Endothelial cell of umbilical vein (primary cell): ENCODE measurements at regions not wholly inside any gene's neighbourhood (a gene's known extent, or its start where the extent isn't known, plus 50 kb on each side); places are given as distances from the start of the nearest gene placed in this dataset.

Source experiments
- BruUV-seq: library from RNA; stranded (reverse); fragments of 400-500 nt; replicated peaks from 2 replicates; lab custom pipeline; 2021; lab: Mats Ljungman, UMichigan
- CTCF ChIA-PET: fragments of 300-600, 350-600 bp; sonication (Branson Sonifier 250); formaldehyde crosslinking; loops from one replicate; lab custom pipeline; 2021; ENCODE audit warnings: antibody characterized with exemption, inconsistent platforms; lab: Charles Lee
- POLR2A ChIA-PET: fragments of 300-600, 350-600 bp; sonication (Branson Sonifier 250); formaldehyde crosslinking; loops from one replicate; lab custom pipeline; 2021; ENCODE audit warnings: antibody characterized with exemption, inconsistent platforms; lab: Charles Lee
- DNase-seq: peaks from one replicate; pipeline ENCODE4 v3.0.0-alpha.2; 2011; ENCODE audit warnings: low read depth, low spot score
- FAIRE-seq: peaks from 2 replicates; lab custom pipeline; 2011; peaks lifted over from hg19 to GRCh38; lab: Jason Lieb, UNC
- H2AFZ ChIP-seq: 2 replicates; pipeline ENCODE4 v1.6.0; 2012; ENCODE audit warnings: low read depth, low read length, control low read depth, inconsistent platforms
- H3K27ac ChIP-seq: 2 replicates; pipeline ENCODE4 v1.5.1; 2011; ENCODE audit warnings: low read depth, mild to moderate bottlenecking, control low read depth, low read length, moderate library complexity; ENCODE audit not compliant: insufficient read depth
- H3K27me3 ChIP-seq, 2 experiments: 2 replicates each; pipeline versions ENCODE4 v1.6.0 to v1.6.1; 2011; ENCODE audit warnings: low read length in 2 of 2, mixed read lengths in 1 of 2; ENCODE audit not compliant: control insufficient read depth in 2 of 2, insufficient read depth in 2 of 2
- H3K36me3 ChIP-seq, 2 experiments: 2 replicates in 1 of 2; 3 replicates in 1 of 2; pipeline ENCODE4 v1.5.1; 2011; ENCODE audit warnings: low read length in 2 of 2, mild to moderate bottlenecking in 1 of 2, moderate library complexity in 1 of 2; ENCODE audit not compliant: control insufficient read depth in 2 of 2, insufficient read depth in 2 of 2; ENCODE audit errors: extremely low read depth in 1 of 2
- H3K4me1 ChIP-seq: 3 replicates; pipeline ENCODE4 v1.5.1; 2011; ENCODE audit warnings: mild to moderate bottlenecking, low read length; ENCODE audit not compliant: control insufficient read depth, insufficient read depth; ENCODE audit errors: extremely low read depth
- H3K4me2 ChIP-seq: 2 replicates; pipeline ENCODE4 v1.6.1; 2011; ENCODE audit warnings: low read length, control low read depth, mixed read lengths; ENCODE audit not compliant: insufficient read depth
- H3K4me3 ChIP-seq, 3 experiments: fragments of 200-600 bp in 1 of 3; sonication (generic), shearing (Covaris generic) in 1 of 3; replicated peaks in 1 of 3; 2 replicates each; pipeline ENCODE4 v1.5.1; 2011 to 2016; ENCODE audit warnings: control low read depth in 3 of 3, low read length in 3 of 3, mild to moderate bottlenecking in 2 of 3, inconsistent platforms in 1 of 3, low read depth in 1 of 3, moderate library complexity in 1 of 3; ENCODE audit not compliant: insufficient read depth in 1 of 3
- H3K79me2 ChIP-seq: 2 replicates; pipeline ENCODE4 v1.6.0; 2012; ENCODE audit warnings: low read length, inconsistent platforms; ENCODE audit not compliant: control insufficient read depth, insufficient read depth
- H3K9ac ChIP-seq: replicated peaks from 2 replicates; pipeline ENCODE3; 2011; ENCODE audit warnings: low read length, control low read depth; ENCODE audit not compliant: insufficient read depth; ENCODE audit errors: extremely low read depth
- H3K9me1 ChIP-seq: replicated peaks from 3 replicates; pipeline ENCODE4 v1.6.0; 2011; ENCODE audit warnings: mild to moderate bottlenecking, low read length; ENCODE audit not compliant: control insufficient read depth, insufficient read depth; ENCODE audit errors: extremely low read depth
- H3K9me3 ChIP-seq: replicated peaks from 2 replicates; pipeline ENCODE4 v1.5.1; 2012; ENCODE audit warnings: low read length, inconsistent platforms; ENCODE audit not compliant: control insufficient read depth, insufficient read depth
- H4K20me1 ChIP-seq: replicated peaks from 2 replicates; pipeline ENCODE3; 2011; ENCODE audit warnings: mild to moderate bottlenecking, low read length; ENCODE audit not compliant: control insufficient read depth, insufficient read depth; ENCODE audit errors: extremely low read depth
- CTCF ChIP-seq, 2 donors: IDR thresholded peaks; 1 replicate in 1 of 2; 2 replicates in 1 of 2; pipeline ENCODE4 v1.5.1; 2011; ENCODE audit warnings: low read length in 2 of 2, mild to moderate bottlenecking in 2 of 2, moderate library complexity in 2 of 2, control low read depth in 1 of 2, inconsistent platforms in 1 of 2, low read depth in 1 of 2; ENCODE audit not compliant: insufficient read depth in 1 of 2; ENCODE audit errors: extremely low read depth in 1 of 2
- EZH2 ChIP-seq: IDR thresholded peaks from 2 replicates; pipeline ENCODE4 v1.6.1; 2012; ENCODE audit warnings: borderline replicate concordance, low read depth, mild to moderate bottlenecking, moderate library complexity, low read length, inconsistent platforms; ENCODE audit not compliant: severe bottlenecking
- FOS ChIP-seq: IDR thresholded peaks from 2 replicates; pipeline ENCODE4 v1.6.1; 2011; ENCODE audit warnings: mild to moderate bottlenecking, low read length, moderate library complexity, borderline replicate concordance; ENCODE audit not compliant: insufficient read depth
- GATA2 ChIP-seq: IDR thresholded peaks from 2 replicates; pipeline ENCODE4 v1.7.0; 2011; ENCODE audit warnings: low read depth, mild to moderate bottlenecking, moderate library complexity, mixed read lengths, low read length; ENCODE audit not compliant: insufficient read length, insufficient read depth
- JUN ChIP-seq: IDR thresholded peaks from 2 replicates; pipeline ENCODE4 v1.6.1; 2011; ENCODE audit warnings: borderline replicate concordance, low read depth; ENCODE audit not compliant: insufficient read length, insufficient read depth
- MAX ChIP-seq: IDR thresholded peaks from 2 replicates; pipeline ENCODE4 v1.6.1; 2011; ENCODE audit not compliant: insufficient read depth, insufficient read length
- MYC ChIP-seq: IDR thresholded peaks from one replicate; pipeline ENCODE4 v1.6.1; 2011; ENCODE audit warnings: mild to moderate bottlenecking, low read depth, low read length
- POLR2A ChIP-seq: IDR thresholded peaks from 2 replicates; pipeline ENCODE4 v1.6.1; 2012; ENCODE audit warnings: low read depth, mild to moderate bottlenecking, control low read depth, low read length
- POLR2AphosphoS5 ChIP-seq: IDR thresholded peaks from 2 replicates; pipeline ENCODE4 v1.6.1; 2012; ENCODE audit warnings: low read depth, mild to moderate bottlenecking, control low read depth, low read length, moderate library complexity; ENCODE audit not compliant: insufficient read depth
- dilution Hi-C: fragments of 300-500 bp; cut with MboI; formaldehyde crosslinking; loops from one replicate; pipeline ENCODE4 v1.15.0; 2019; ENCODE audit warnings: low sequenced_read_pairs; ENCODE audit not compliant: extremely low pct_ligation_motif_present
- intact Hi-C: fragments of 100-400 bp; cut with micrococcal nuclease; formaldehyde crosslinking; loops from one replicate; pipeline ENCODE4 v1.10.0; 2022

- no peaks in the 10 kb centered on the region for H3K9me1 ChIP-seq
- peak overlapping the region; percentile 13 for H3K4me2 ChIP-seq
- no peak for TF ChIP-seq FOS
- no peak for TF ChIP-seq JUN
- TF ChIP-seq MYC, result no peak
- no peak for TF ChIP-seq EZH2
- no peak for TF ChIP-seq MAX
- no peak for TF ChIP-seq GATA2
- TF ChIP-seq CTCF (IDR thresholded peaks at IDR 0.05; ENCODE audit: extremely low read depth in 1 of 2, insufficient read depth in 1 of 2, low read depth in 1 of 2, low read length in 2 of 2), result no peak
- TF ChIP-seq POLR2A, result no peak
- no peak for TF ChIP-seq POLR2AphosphoS5
- peak overlapping the region; percentile 57 for H2AFZ ChIP-seq
- no peaks in the 10 kb centered on the region for H4K20me1 ChIP-seq
- TSS peak; percentile 74 for BruUV-seq
- H3K9me3 ChIP-seq, result no peaks in the 10 kb centered on the region
- intact Hi-C loops, result loop anchor here (1.0 kb wide), 1 partner anchor 42 kb away; no protein-coding TSS in a partner anchor
- dilution Hi-C loops, result loop anchor here (25.0 kb wide), 1 partner anchor 101 kb away; the partner anchor contains the start of gene NT5E
- H3K36me3 ChIP-seq, result no peaks in the 10 kb centered on the region
- H3K27ac ChIP-seq, result peak overlapping the region; percentile 70
- peak overlapping the region; percentile 17 for H3K9ac ChIP-seq
- no peaks in the 10 kb centered on the region for H3K79me2 ChIP-seq
- ChIA-PET CTCF (interaction anchor here (1.0 to 5.6 kb wide), 14 partner anchors 39 to 175 kb away, joined by 3 to 101 read pairs (median 5); partner anchors contain the start of gene NT5E), POLR2A (interaction anchor here (1.0 to 1.4 kb wide), 7 partner anchors 41 to 317 kb away, joined by 3 to 10 read pairs (median 6); partner anchors contain the start of gene NT5E)
- DNase-seq (no peak), FAIRE-seq (no peak)
- H3K4me3 ChIP-seq, result no peak overlapping the region
- H3K27me3 ChIP-seq, result no peaks in the 10 kb centered on the region
- H3K4me1 ChIP-seq, result peaks cover 30% of the 10 kb centered on the region
Measured at GRCh38 chr6:85361643-85362014, 88.3 kb upstream of the NT5E start.
